Transverse colon (tissue), 4 donors: ENCODE measurements at regions not wholly inside any gene's neighbourhood (a gene's known extent, or its start where the extent isn't known, plus 50 kb on each side); places are given as distances from the start of the nearest gene placed in this dataset.

Experiments used
- CTCF ChIP-seq, 5 experiments: fragments of 200-600 bp in 3 of 5; fragments of 450-650 bp in 2 of 5; sonication (generic) in 3 of 5; IDR thresholded peaks; 1 replicate in 2 of 5; 2 replicates in 3 of 5; pipeline ENCODE4 v1.5.1; 2016 to 2017; ENCODE audit warnings: antibody characterized with exemption in 5 of 5, inconsistent platforms in 3 of 5, mild to moderate bottlenecking in 2 of 5, moderate library complexity in 1 of 5
- EP300 ChIP-seq: sonication (generic); formaldehyde crosslinking; IDR thresholded peaks from one replicate; pipeline ENCODE4 v1.6.1; 2017; ENCODE audit warnings: antibody characterized with exemption, low read depth
- POLR2A ChIP-seq: fragments of 450-650 bp; IDR thresholded peaks from one replicate; pipeline ENCODE4 v1.6.1; 2016; ENCODE audit warnings: antibody characterized with exemption, mild to moderate bottlenecking, moderate library complexity
- POLR2AphosphoS5 ChIP-seq, 3 donors: sonication (generic); formaldehyde crosslinking; IDR thresholded peaks; one replicate each; pipeline ENCODE4 v1.6.1; 2016; ENCODE audit warnings: antibody characterized with exemption in 3 of 3

DNA sequence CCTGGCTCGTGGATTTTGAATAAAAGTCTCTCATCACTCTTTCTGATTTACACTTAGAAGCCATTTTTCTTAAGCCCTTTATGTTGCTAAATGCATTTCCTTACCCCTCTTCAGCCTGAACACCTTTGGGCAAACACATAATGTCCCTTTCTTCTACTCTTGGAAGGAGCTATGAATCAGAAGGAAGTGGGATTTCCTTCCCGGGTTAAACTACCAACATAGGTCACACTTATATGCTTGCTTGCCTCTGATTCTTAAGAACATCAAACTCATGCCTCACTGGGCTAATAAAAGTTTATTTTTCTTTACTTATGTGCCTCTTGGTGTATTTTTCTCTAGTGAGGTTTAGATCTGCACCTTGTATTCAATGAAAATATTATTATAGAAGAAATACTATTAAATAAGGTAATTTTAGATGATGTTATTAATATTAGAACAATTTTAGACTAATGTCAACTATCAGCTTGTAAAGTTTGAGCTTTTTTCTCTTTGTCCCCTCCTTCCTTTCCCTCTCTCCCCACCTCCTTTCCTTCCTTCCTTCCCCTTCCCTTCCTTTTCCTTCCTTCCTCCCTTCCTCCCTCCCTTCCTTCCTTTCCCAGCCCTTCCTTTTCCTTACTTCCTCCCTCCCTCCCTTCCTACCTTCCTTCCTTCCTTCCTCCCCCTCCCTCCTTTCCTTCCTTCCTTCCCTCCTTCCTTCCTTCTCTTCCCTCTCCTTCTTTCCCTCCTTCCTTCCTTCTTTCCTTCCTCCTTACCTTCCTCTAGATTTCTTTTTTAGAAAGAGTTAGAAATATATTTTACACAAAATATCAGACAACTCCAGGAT is 66.5 kb upstream of the KCNJ6 start:
- TF ChIP-seq POLR2AphosphoS5 (IDR thresholded peaks at IDR 0.05): no peak
- no peak for TF ChIP-seq CTCF (IDR thresholded peaks at IDR 0.05)
- TF ChIP-seq POLR2A: no peak
- TF ChIP-seq EP300: no peak
